ENCODE measurements at regions not wholly inside any gene's neighbourhood (a gene's known extent, or its start where the extent isn't known, plus 50 kb on each side); places are given as distances from the start of the nearest gene placed in this dataset.

DNA sequence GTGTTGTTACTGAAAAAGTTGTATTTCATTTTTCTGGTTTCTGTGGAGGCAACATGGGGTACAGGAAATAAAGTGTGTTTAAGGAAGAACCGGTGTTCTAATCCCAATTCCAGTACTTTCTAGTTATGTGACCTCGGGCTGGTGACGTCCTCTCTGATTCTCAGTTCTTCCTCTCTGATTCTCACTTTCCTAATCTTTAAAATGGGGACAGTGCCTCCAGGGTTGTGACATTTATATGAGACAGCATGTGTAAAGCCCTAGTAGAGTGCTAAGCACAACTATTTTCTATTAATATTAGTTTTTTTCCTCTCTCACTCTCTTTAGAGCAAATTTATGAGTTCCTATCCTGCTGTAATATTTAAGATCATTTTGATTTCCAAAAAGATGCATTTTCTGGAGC is 50.9 kb upstream of the PTPDC1 start:
- H3K4me2 ChIP-seq (ENCODE audit: low read length) = no peak overlapping the region
- H3K4me3 ChIP-seq (ENCODE audit: low read depth, low read length) = no peak overlapping the region
- no peak overlapping the region for H3K18ac ChIP-seq (ENCODE audit: low read length)
- peaks cover 0 to 4% of the 10 kb centered on the region in 2 experiments for H3K4me1 ChIP-seq (ENCODE audit: control insufficient read depth in 1 of 2, insufficient read depth in 2 of 2, low read length in 2 of 2)
- no peak overlapping the region for H2BK12ac ChIP-seq (ENCODE audit: low read length)
- H3K23ac ChIP-seq (ENCODE audit: low read length) = no peak overlapping the region
- H2AK5ac ChIP-seq (ENCODE audit: low read length) = no peak overlapping the region
- H3K14ac ChIP-seq (ENCODE audit: low read length) = no peak overlapping the region
- H3K27ac ChIP-seq (ENCODE audit: low read depth, low read length) = no peak overlapping the region
- no peak overlapping the region for H2BK120ac ChIP-seq (ENCODE audit: insufficient read depth, low read length, poor library complexity)
- no peaks in the 10 kb centered on the region for H3K27me3 ChIP-seq (ENCODE audit: insufficient read depth, low read length)
- H4K91ac ChIP-seq (ENCODE audit: low read depth, low read length) = no peak overlapping the region
- H3K4ac ChIP-seq (ENCODE audit: low read depth, low read length) = no peak overlapping the region
- peaks cover 8% of the 10 kb centered on the region for H3K79me2 ChIP-seq (ENCODE audit: control insufficient read depth, insufficient read depth, low read length, poor library complexity)
- no peak overlapping the region for H3K9ac ChIP-seq (ENCODE audit: low read length)
- H4K8ac ChIP-seq (ENCODE audit: low read depth, low read length) = no peak overlapping the region
- no peak overlapping the region for H4K12ac ChIP-seq (ENCODE audit: low read depth, low read length)
- H3K36me3 ChIP-seq (ENCODE audit: control insufficient read depth in 1 of 2, insufficient read depth in 2 of 2, low read length in 2 of 2) = no peaks in the 10 kb centered on the region
- H3K9me3 ChIP-seq (ENCODE audit: insufficient read depth, low read depth, low read length) = no peaks in the 10 kb centered on the region
- DNase-seq = no peak
- WGBS (ENCODE audit: extremely low coverage, insufficient coverage, insufficient read length) = no CpG with 5 or more reads among the region's 3 CpGs
- H2AFZ ChIP-seq (ENCODE audit: insufficient read depth, low read length, poor library complexity) = no peak overlapping the region
- no peak overlapping the region for H2BK5ac ChIP-seq (ENCODE audit: low read depth, low read length, poor library complexity)
- peaks cover 11% of the 10 kb centered on the region for H3K79me1 ChIP-seq (ENCODE audit: low read length)

DNA sequence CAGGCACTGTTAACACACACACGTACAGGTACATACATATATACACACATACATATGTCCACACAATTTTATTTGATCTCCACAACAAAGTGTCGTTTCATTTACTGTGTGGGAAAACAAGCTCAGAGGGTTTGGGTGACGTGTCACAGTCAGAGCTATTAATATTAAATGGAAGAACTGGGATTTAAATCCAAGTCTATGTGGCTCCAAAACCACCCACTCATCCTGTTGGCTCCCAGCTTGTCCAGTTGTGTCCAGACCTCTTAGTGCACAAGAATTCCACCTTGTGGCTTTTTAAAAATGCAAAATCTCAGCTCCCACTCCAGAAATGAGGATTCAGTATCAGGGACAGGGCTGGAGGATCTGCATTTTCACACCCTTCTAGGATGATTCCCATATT is 52.3 kb upstream of the PTPDC1 start:
- Histone ChIP-seq H3K9me3 (ENCODE audit: insufficient read depth, low read depth, low read length) (no peaks in the 10 kb centered on the region), H3K4ac (ENCODE audit: low read depth, low read length) (no peak overlapping the region), H2AK5ac (ENCODE audit: low read length) (no peak overlapping the region), H3K9ac (ENCODE audit: low read length) (no peak overlapping the region), H3K79me1 (ENCODE audit: low read length) (peaks cover 11% of the 10 kb centered on the region), H3K23ac (ENCODE audit: low read length) (no peak overlapping the region), H3K14ac (ENCODE audit: low read length) (no peak overlapping the region), H2BK120ac (ENCODE audit: insufficient read depth, low read length, poor library complexity) (no peak overlapping the region), H2AFZ (ENCODE audit: insufficient read depth, low read length, poor library complexity) (no peak overlapping the region), H3K4me1 (ENCODE audit: control insufficient read depth in 1 of 2, insufficient read depth in 2 of 2, low read length in 2 of 2) (peaks cover 0 to 4% of the 10 kb centered on the region in 2 experiments), H4K91ac (ENCODE audit: low read depth, low read length) (no peak overlapping the region), H3K4me2 (ENCODE audit: low read length) (no peak overlapping the region), H3K18ac (ENCODE audit: low read length) (no peak overlapping the region), H2BK12ac (ENCODE audit: low read length) (no peak overlapping the region), H3K27me3 (ENCODE audit: insufficient read depth, low read length) (no peaks in the 10 kb centered on the region), H3K4me3 (ENCODE audit: low read depth, low read length) (no peak overlapping the region), H3K27ac (ENCODE audit: low read depth, low read length) (no peak overlapping the region), H2BK5ac (ENCODE audit: low read depth, low read length, poor library complexity) (no peak overlapping the region), H3K79me2 (ENCODE audit: control insufficient read depth, insufficient read depth, low read length, poor library complexity) (peaks cover 8% of the 10 kb centered on the region), H4K8ac (ENCODE audit: low read depth, low read length) (no peak overlapping the region), H3K36me3 (ENCODE audit: control insufficient read depth in 1 of 2, insufficient read depth in 2 of 2, low read length in 2 of 2) (no peaks in the 10 kb centered on the region), H4K12ac (ENCODE audit: low read depth, low read length) (no peak overlapping the region)
- WGBS (ENCODE audit: extremely low coverage, insufficient coverage, insufficient read length) = no CpG with 5 or more reads among the region's 3 CpGs
- no peak for DNase-seq

DNA sequence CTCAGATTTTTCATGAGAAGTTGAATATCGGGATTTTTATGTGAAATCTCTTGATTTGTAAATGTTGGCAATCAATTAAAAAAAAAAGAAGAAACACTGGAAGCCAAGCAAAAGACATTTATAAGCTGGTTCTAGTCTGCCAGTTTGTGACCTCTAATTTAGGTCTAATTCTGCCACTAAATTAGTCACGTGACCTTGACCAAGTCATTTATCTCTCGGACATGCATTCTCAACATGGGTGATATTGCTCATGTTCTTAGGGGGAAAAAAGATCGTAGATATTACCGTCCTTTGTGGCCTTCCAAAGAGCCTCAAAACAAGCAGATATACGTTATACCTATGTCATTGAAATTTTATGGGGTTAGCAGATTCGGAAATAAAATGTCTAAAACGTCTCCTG is 52.9 kb upstream of the PTPDC1 start:
- H2BK5ac ChIP-seq (ENCODE audit: low read depth, low read length, poor library complexity) = no peak overlapping the region
- peaks cover 11% of the 10 kb centered on the region for H3K79me1 ChIP-seq (ENCODE audit: low read length)
- no peak overlapping the region for H3K9ac ChIP-seq (ENCODE audit: low read length)
- no peak overlapping the region for H3K18ac ChIP-seq (ENCODE audit: low read length)
- peak overlapping the region; percentile 98 for H3K4me2 ChIP-seq (ENCODE audit: low read length)
- H3K4me1 ChIP-seq (ENCODE audit: control insufficient read depth in 1 of 2, insufficient read depth in 2 of 2, low read length in 2 of 2) = peaks cover 0 to 4% of the 10 kb centered on the region in 2 experiments
- no peak overlapping the region for H3K27ac ChIP-seq (ENCODE audit: low read depth, low read length)
- no peaks in the 10 kb centered on the region for H3K36me3 ChIP-seq (ENCODE audit: control insufficient read depth in 1 of 2, insufficient read depth in 2 of 2, low read length in 2 of 2)
- H3K23ac ChIP-seq (ENCODE audit: low read length) = no peak overlapping the region
- no peak overlapping the region for H2BK12ac ChIP-seq (ENCODE audit: low read length)
- no peak overlapping the region for H3K4me3 ChIP-seq (ENCODE audit: low read depth, low read length)
- WGBS (ENCODE audit: extremely low coverage, insufficient coverage, insufficient read length) = no CpG with 5 or more reads among the region's 8 CpGs
- peak overlapping the region; percentile 27 for H2BK120ac ChIP-seq (ENCODE audit: insufficient read depth, low read length, poor library complexity)
- no peak for DNase-seq
- H3K27me3 ChIP-seq (ENCODE audit: insufficient read depth, low read length) = no peaks in the 10 kb centered on the region
- H3K14ac ChIP-seq (ENCODE audit: low read length) = peak overlapping the region; percentile 41
- no peaks in the 10 kb centered on the region for H3K9me3 ChIP-seq (ENCODE audit: insufficient read depth, low read depth, low read length)
- H2AFZ ChIP-seq (ENCODE audit: insufficient read depth, low read length, poor library complexity) = peak overlapping the region; percentile 58
- no peak overlapping the region for H4K91ac ChIP-seq (ENCODE audit: low read depth, low read length)
- H3K79me2 ChIP-seq (ENCODE audit: control insufficient read depth, insufficient read depth, low read length, poor library complexity) = peaks cover 8% of the 10 kb centered on the region
- H4K8ac ChIP-seq (ENCODE audit: low read depth, low read length) = peak overlapping the region; percentile 98
- H2AK5ac ChIP-seq (ENCODE audit: low read length) = no peak overlapping the region
- no peak overlapping the region for H4K12ac ChIP-seq (ENCODE audit: low read depth, low read length)
- no peak overlapping the region for H3K4ac ChIP-seq (ENCODE audit: low read depth, low read length)

DNA sequence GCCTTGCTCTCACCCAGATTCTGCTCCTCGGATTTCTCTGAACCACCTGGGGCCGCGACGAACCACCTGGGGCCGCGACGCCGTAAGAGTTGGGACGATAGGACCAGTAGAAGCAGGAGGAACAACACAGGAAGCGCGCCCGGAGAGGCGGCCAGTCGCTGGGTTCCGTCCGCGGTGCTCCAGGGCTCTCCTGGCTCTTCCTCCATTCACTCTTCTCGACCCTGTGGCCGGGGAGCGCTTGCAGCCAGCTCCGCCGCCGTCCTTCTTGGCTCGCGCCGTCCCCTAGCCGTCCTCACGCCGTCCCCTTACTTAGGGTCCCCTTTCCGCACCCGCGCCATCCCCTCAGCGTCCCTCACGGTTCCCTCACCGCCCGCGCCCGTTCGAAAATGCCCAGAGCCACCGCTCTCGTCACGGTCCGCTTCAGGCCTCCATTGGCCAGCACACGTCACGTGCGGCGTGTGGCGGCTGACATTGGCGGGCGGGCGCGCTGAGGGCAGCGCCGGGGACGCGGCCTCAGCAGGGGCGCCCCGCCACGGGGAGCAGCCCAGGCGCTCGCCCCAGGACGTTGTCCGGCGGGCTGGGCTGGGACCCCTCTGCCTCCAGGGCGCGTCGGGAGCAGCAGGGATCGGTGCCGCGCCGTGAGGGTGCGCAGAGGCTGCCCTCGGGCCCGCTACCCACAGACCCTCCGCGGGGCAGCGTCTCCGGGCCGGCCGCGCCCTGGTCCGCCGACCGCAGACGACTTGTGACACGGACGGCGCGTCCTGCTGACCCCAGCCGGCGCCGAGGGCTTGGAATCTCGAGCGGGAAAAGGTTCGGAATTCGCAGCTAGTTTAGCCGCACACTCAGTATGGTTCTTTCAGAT is 53.7 kb upstream of the PTPDC1 start:
- Histone ChIP-seq H3K18ac (ENCODE audit: low read length) (peak overlapping the region; percentile 90), H3K27ac (ENCODE audit: low read depth, low read length) (peak overlapping the region; percentile 36), H3K23ac (ENCODE audit: low read length) (no peak overlapping the region), H3K4me2 (ENCODE audit: low read length) (peak overlapping the region; percentile 98), H4K91ac (ENCODE audit: low read depth, low read length) (peak overlapping the region; percentile 82), H3K79me1 (ENCODE audit: low read length) (peaks cover 11% of the 10 kb centered on the region), H3K14ac (ENCODE audit: low read length) (peak overlapping the region; percentile 97), H3K4me1 (ENCODE audit: control insufficient read depth in 1 of 2, insufficient read depth in 2 of 2, low read length in 2 of 2) (peaks cover 0 to 4% of the 10 kb centered on the region in 2 experiments), H3K36me3 (ENCODE audit: control insufficient read depth in 1 of 2, insufficient read depth in 2 of 2, low read length in 2 of 2) (no peaks in the 10 kb centered on the region), H2BK12ac (ENCODE audit: low read length) (no peak overlapping the region), H3K4me3 (ENCODE audit: low read depth, low read length) (peak overlapping the region; percentile 91), H2AK5ac (ENCODE audit: low read length) (no peak overlapping the region), H3K9ac (ENCODE audit: low read length) (peak overlapping the region; percentile 81), H4K12ac (ENCODE audit: low read depth, low read length) (peak overlapping the region; percentile 66), H3K27me3 (ENCODE audit: insufficient read depth, low read length) (no peaks in the 10 kb centered on the region), H3K79me2 (ENCODE audit: control insufficient read depth, insufficient read depth, low read length, poor library complexity) (peaks cover 8% of the 10 kb centered on the region), H3K9me3 (ENCODE audit: insufficient read depth, low read depth, low read length) (peaks cover 6% of the 10 kb centered on the region), H2BK5ac (ENCODE audit: low read depth, low read length, poor library complexity) (peak overlapping the region; percentile 67), H3K4ac (ENCODE audit: low read depth, low read length) (peak overlapping the region; percentile 58), H4K8ac (ENCODE audit: low read depth, low read length) (peak overlapping the region; percentile 98), H2BK120ac (ENCODE audit: insufficient read depth, low read length, poor library complexity) (peak overlapping the region; percentile 92), H2AFZ (ENCODE audit: insufficient read depth, low read length, poor library complexity) (peak overlapping the region; percentile 93)
- no CpG with 5 or more reads among the region's 97 CpGs for WGBS (ENCODE audit: extremely low coverage, insufficient coverage, insufficient read length)
- peak; percentile 72 to 91 for DNase-seq
